ENCODE measurements at regions not wholly inside any gene's neighbourhood (a gene's known extent, or its start where the extent isn't known, plus 50 kb on each side); places are given as distances from the start of the nearest gene placed in this dataset.

DNA sequence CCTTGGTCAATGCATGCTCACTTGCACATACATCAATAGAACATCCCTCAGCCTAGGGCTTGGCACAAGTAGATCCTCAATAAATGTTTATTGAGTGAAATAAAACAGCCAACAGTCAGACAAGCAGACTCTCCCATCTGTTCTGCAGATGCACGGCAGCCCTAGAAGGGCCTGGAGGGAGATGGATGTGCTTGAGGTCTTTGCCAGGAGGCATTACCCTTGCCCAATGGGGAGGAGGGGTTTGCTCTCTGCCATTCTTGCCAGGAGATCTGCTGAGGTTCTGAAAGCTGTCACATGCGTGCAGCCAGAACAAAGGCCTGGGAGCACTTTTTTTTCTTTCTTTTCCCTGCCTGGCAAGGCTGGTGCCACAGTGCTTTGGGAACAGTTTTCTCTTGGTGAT, 349.3 kb upstream of the THRB start (continued):
- TF ChIP-seq HDAC6 (IDR thresholded peaks at IDR 0.05; ENCODE audit: low read depth, low read length) = no peak

All from H1 (cell line).